ENCODE measurements at regions not wholly inside any gene's neighbourhood (a gene's known extent, or its start where the extent isn't known, plus 50 kb on each side); places are given as distances from the start of the nearest gene placed in this dataset.

DNA sequence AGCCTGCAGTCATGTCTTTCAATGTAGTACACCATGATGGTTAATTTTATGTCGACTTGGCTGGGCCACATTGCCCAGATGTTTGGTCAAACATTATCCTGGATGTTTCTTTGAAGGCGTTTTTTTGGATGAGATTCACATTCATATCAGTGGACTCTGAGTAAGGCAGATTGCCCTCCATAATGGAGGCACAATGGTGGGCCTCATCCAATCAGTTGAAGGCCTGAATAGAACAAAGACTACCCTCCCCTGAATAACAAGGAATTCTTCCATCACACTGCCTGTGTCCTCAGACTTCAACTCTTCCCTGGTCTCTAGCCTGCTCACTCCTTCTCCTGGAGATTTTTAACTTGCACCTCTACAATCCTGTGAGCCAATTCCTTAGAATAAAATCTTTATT lies 83.8 kb upstream of the CHL1 start:
- Histone ChIP-seq H3K9ac (ENCODE audit: low read depth, low read length) (no peak overlapping the region), H4K20me1 (ENCODE audit: insufficient read depth, low read length) (no peaks in the 10 kb centered on the region), H3K9me3 (ENCODE audit: insufficient read depth, low read length, severe bottlenecking) (no peaks in the 10 kb centered on the region), H2AFZ (ENCODE audit: low read depth, low read length) (no peak overlapping the region), H3K79me2 (ENCODE audit: insufficient read depth, low read length) (no peaks in the 10 kb centered on the region), H3K4me2 (ENCODE audit: insufficient read depth, low read length) (no peak overlapping the region), H3K4me1 (ENCODE audit: insufficient read depth, low read length) (no peaks in the 10 kb centered on the region), H3K27ac (ENCODE audit: low read length) (no peak overlapping the region), H3K27me3 (ENCODE audit: insufficient read depth, low read length, poor library complexity) (no peaks in the 10 kb centered on the region), H3K36me3 (ENCODE audit: insufficient read depth, low read length) (no peaks in the 10 kb centered on the region), H3K4me3 (ENCODE audit: low read depth in 1 of 2, low read length in 2 of 2) (no peak overlapping the region)
- TF ChIP-seq EZH2 (IDR thresholded peaks at IDR 0.05; ENCODE audit: borderline replicate concordance, low read depth, low read length, severe bottlenecking), result no peak
- TF ChIP-seq, protein P1, sequence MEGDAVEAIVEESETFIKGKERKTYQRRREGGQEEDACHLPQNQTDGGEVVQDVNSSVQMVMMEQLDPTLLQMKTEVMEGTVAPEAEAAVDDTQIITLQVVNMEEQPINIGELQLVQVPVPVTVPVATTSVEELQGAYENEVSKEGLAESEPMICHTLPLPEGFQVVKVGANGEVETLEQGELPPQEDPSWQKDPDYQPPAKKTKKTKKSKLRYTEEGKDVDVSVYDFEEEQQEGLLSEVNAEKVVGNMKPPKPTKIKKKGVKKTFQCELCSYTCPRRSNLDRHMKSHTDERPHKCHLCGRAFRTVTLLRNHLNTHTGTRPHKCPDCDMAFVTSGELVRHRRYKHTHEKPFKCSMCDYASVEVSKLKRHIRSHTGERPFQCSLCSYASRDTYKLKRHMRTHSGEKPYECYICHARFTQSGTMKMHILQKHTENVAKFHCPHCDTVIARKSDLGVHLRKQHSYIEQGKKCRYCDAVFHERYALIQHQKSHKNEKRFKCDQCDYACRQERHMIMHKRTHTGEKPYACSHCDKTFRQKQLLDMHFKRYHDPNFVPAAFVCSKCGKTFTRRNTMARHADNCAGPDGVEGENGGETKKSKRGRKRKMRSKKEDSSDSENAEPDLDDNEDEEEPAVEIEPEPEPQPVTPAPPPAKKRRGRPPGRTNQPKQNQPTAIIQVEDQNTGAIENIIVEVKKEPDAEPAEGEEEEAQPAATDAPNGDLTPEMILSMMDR (IDR thresholded peaks at IDR 0.05; ENCODE audit: borderline replicate concordance, extremely low read depth, low read length, poor library complexity, severe bottlenecking), result no peak
- DNase-seq, result no peak
- no peak for ATAC-seq (ENCODE audit: insufficient read depth, low read depth)

- Histone ChIP-seq H4K20me1 (ENCODE audit: insufficient read depth, low read length) (no peaks in the 10 kb centered on the region), H3K9ac (ENCODE audit: low read depth, low read length) (no peak overlapping the region), H3K4me3 (ENCODE audit: low read depth in 1 of 2, low read length in 2 of 2) (no peak overlapping the region), H3K79me2 (ENCODE audit: insufficient read depth, low read length) (no peaks in the 10 kb centered on the region), H3K36me3 (ENCODE audit: insufficient read depth, low read length) (no peaks in the 10 kb centered on the region), H3K27me3 (ENCODE audit: insufficient read depth, low read length, poor library complexity) (no peaks in the 10 kb centered on the region), H2AFZ (ENCODE audit: low read depth, low read length) (no peak overlapping the region), H3K27ac (ENCODE audit: low read length) (no peak overlapping the region), H3K4me1 (ENCODE audit: insufficient read depth, low read length) (no peaks in the 10 kb centered on the region), H3K4me2 (ENCODE audit: insufficient read depth, low read length) (no peak overlapping the region), H3K9me3 (ENCODE audit: insufficient read depth, low read length, severe bottlenecking) (no peaks in the 10 kb centered on the region)
- no peak for TF ChIP-seq EZH2 (IDR thresholded peaks at IDR 0.05; ENCODE audit: borderline replicate concordance, low read depth, low read length, severe bottlenecking)
- TF ChIP-seq, protein P1 (IDR thresholded peaks at IDR 0.05; ENCODE audit: borderline replicate concordance, extremely low read depth, low read length, poor library complexity, severe bottlenecking), result no peak
- ATAC-seq (ENCODE audit: insufficient read depth, low read depth) (no peak), DNase-seq (no peak)
Measured at GRCh38 chr3:118666-119065, 77.9 kb upstream of the CHL1 start.

- Histone ChIP-seq H3K4me1 (ENCODE audit: insufficient read depth, low read length) (no peaks in the 10 kb centered on the region), H4K20me1 (ENCODE audit: insufficient read depth, low read length) (no peaks in the 10 kb centered on the region), H3K9me3 (ENCODE audit: insufficient read depth, low read length, severe bottlenecking) (no peaks in the 10 kb centered on the region), H3K4me2 (ENCODE audit: insufficient read depth, low read length) (no peak overlapping the region), H3K4me3 (ENCODE audit: low read depth in 1 of 2, low read length in 2 of 2) (no peak overlapping the region), H3K36me3 (ENCODE audit: insufficient read depth, low read length) (no peaks in the 10 kb centered on the region), H3K9ac (ENCODE audit: low read depth, low read length) (no peak overlapping the region), H3K27ac (ENCODE audit: low read length) (no peak overlapping the region), H3K79me2 (ENCODE audit: insufficient read depth, low read length) (no peaks in the 10 kb centered on the region), H3K27me3 (ENCODE audit: insufficient read depth, low read length, poor library complexity) (no peaks in the 10 kb centered on the region), H2AFZ (ENCODE audit: low read depth, low read length) (no peak overlapping the region)
- DNase-seq, result no peak
- TF ChIP-seq, protein P1 (IDR thresholded peaks at IDR 0.05; ENCODE audit: borderline replicate concordance, extremely low read depth, low read length, poor library complexity, severe bottlenecking), result no peak
- TF ChIP-seq EZH2 (IDR thresholded peaks at IDR 0.05; ENCODE audit: borderline replicate concordance, low read depth, low read length, severe bottlenecking), result no peak
- no peak for ATAC-seq (ENCODE audit: insufficient read depth, low read depth)
Measured at GRCh38 chr3:123341-123740, 73.2 kb upstream of the CHL1 start.

All from DND-41 (cell line).